GM23338 (cell line): ENCODE measurements at regions not wholly inside any gene's neighbourhood (a gene's known extent, or its start where the extent isn't known, plus 50 kb on each side); places are given as distances from the start of the nearest gene placed in this dataset.
A peak's percentile ranks its signal among the peaks of the same experiment; 100 is the strongest.

ENCODE experiments used
- ATAC-seq: fragments of 200-7000 bp; cut with Tn5 transposase; 3 replicates; pipeline ENCODE4 v1.9.1; 2020
- DNase-seq: peaks from one replicate; pipeline ENCODE4 v3.0.0-alpha.2; 2015; ENCODE audit warnings: low spot score
- H2AFZ ChIP-seq: fragments of 200-600 bp; sonication (generic); 2 replicates; pipeline ENCODE4 v1.8.0; 2016; ENCODE audit warnings: antibody characterized with exemption, mild to moderate bottlenecking, moderate library complexity
- H3F3A ChIP-seq: fragments of 200-600 bp; sonication (generic); replicated peaks from 2 replicates; pipeline ENCODE4 v1.8.0; 2017; ENCODE audit warnings: antibody characterized with exemption, mixed run types, low read depth
- H3K27ac ChIP-seq: fragments of 200-600 bp; sonication (generic); 2 replicates; pipeline ENCODE4 v1.6.1; 2016; ENCODE audit warnings: low read depth
- H3K27me3 ChIP-seq: fragments of 200-600 bp; sonication (generic); 2 replicates; pipeline ENCODE4 v1.8.0; 2016; ENCODE audit warnings: mild to moderate bottlenecking, mixed run types, moderate library complexity; ENCODE audit not compliant: insufficient read depth
- H3K36me3 ChIP-seq: fragments of 200-600 bp; sonication (generic); 2 replicates; pipeline ENCODE4 v1.8.0; 2016; ENCODE audit warnings: mild to moderate bottlenecking; ENCODE audit not compliant: insufficient read depth
- H3K4me1 ChIP-seq: fragments of 200-600 bp; sonication (generic); 2 replicates; pipeline ENCODE4 v1.8.0; 2016; ENCODE audit warnings: mild to moderate bottlenecking, moderate library complexity; ENCODE audit not compliant: insufficient read depth
- H3K4me2 ChIP-seq: fragments of 200-600 bp; sonication (generic); 2 replicates; pipeline ENCODE4 v1.7.1; 2017; ENCODE audit warnings: mixed run types
- H3K4me3 ChIP-seq: fragments of 200-600 bp; sonication (generic); 2 replicates; pipeline ENCODE4 v1.6.1; 2016; ENCODE audit warnings: mixed run types
- H3K79me2 ChIP-seq: fragments of 200-600 bp; sonication (generic); replicated peaks from 2 replicates; pipeline ENCODE4 v1.8.0; 2017; ENCODE audit warnings: mild to moderate bottlenecking; ENCODE audit not compliant: insufficient read depth
- H3K9me2 ChIP-seq: fragments of 200-600 bp; sonication (generic); 2 replicates; pipeline ENCODE4 v1.8.0; 2017; ENCODE audit not compliant: insufficient read depth
- H4K20me1 ChIP-seq: fragments of 200-600 bp; sonication (generic); replicated peaks from 2 replicates; pipeline ENCODE4 v1.8.0; 2017; ENCODE audit warnings: mild to moderate bottlenecking; ENCODE audit not compliant: insufficient read depth
- H3K27ac Mint-ChIP-seq: 2 replicates; pipeline ENCODE4 v1.8.0; 2020; ENCODE audit warnings: inconsistent platforms, mild to moderate bottlenecking, moderate library complexity, mixed read lengths
- H3K27me3 Mint-ChIP-seq: 3 replicates; pipeline ENCODE4 v1.8.0; 2022; ENCODE audit warnings: low read depth, mild to moderate bottlenecking, moderate library complexity, mixed read lengths, inconsistent platforms; ENCODE audit not compliant: insufficient read depth, poor library complexity
- H3K36me3 Mint-ChIP-seq: 3 replicates; pipeline ENCODE4 v1.8.0; 2021; ENCODE audit warnings: low read depth, mild to moderate bottlenecking, inconsistent platforms, moderate library complexity, mixed read lengths
- H3K4me1 Mint-ChIP-seq: 3 replicates; pipeline ENCODE4 v1.8.0; 2020; ENCODE audit warnings: mild to moderate bottlenecking, inconsistent platforms, mixed read lengths
- H3K4me3 Mint-ChIP-seq: 3 replicates; pipeline ENCODE4 v1.8.0; 2021; ENCODE audit warnings: moderate library complexity, mild to moderate bottlenecking, inconsistent platforms, mixed read lengths
- H3K9me3 Mint-ChIP-seq: 3 replicates; pipeline ENCODE4 v1.8.0; 2020; ENCODE audit warnings: moderate library complexity, mild to moderate bottlenecking, inconsistent platforms, mixed read lengths
- CREB1 ChIP-seq: fragments of 250-450 bp; sonication (Bioruptor Pico); IDR thresholded peaks from 2 replicates; pipeline ENCODE4 v1.5.0; 2020; ENCODE audit warnings: low read depth, mild to moderate bottlenecking, moderate library complexity
- CTCF ChIP-seq, 2 experiments: fragments of 200-600 bp in 1 of 2; sonication (generic) in 1 of 2; conservative IDR thresholded peaks; 2 replicates each; pipeline versions ENCODE4 v1.5.1 to v1.6.1; 2016 to 2017; ENCODE audit warnings: antibody characterized with exemption in 2 of 2, low read depth in 2 of 2, mild to moderate bottlenecking in 2 of 2, moderate library complexity in 1 of 2
- ETS1 ChIP-seq: IDR thresholded peaks from 2 replicates; pipeline ENCODE4 v1.6.1; 2016; ENCODE audit warnings: antibody characterized with exemption
- EZH2phosphoT487 ChIP-seq: fragments of 200-600 bp; sonication (generic); IDR thresholded peaks from one replicate; pipeline ENCODE4 v1.8.1; 2018; ENCODE audit warnings: antibody characterized with exemption; ENCODE audit not compliant: unreplicated experiment
- JUNB ChIP-seq: IDR thresholded peaks from one replicate; pipeline ENCODE4 v1.6.1; 2016; ENCODE audit warnings: antibody characterized with exemption; ENCODE audit not compliant: unreplicated experiment
- NANOG ChIP-seq: IDR thresholded peaks from 2 replicates; pipeline ENCODE4 v1.6.1; 2016; ENCODE audit warnings: antibody characterized with exemption, borderline replicate concordance
- POLR2AphosphoS5 ChIP-seq: IDR thresholded peaks from 2 replicates; pipeline ENCODE4 v1.6.1; 2016; ENCODE audit warnings: antibody characterized with exemption, low read depth
- ZNF331 ChIP-seq: fragments of 250-450 bp; sonication (Bioruptor Pico); IDR thresholded peaks from 2 replicates; pipeline ENCODE4 v1.5.0; 2020; ENCODE audit warnings: low read depth, mild to moderate bottlenecking, moderate library complexity

DNA sequence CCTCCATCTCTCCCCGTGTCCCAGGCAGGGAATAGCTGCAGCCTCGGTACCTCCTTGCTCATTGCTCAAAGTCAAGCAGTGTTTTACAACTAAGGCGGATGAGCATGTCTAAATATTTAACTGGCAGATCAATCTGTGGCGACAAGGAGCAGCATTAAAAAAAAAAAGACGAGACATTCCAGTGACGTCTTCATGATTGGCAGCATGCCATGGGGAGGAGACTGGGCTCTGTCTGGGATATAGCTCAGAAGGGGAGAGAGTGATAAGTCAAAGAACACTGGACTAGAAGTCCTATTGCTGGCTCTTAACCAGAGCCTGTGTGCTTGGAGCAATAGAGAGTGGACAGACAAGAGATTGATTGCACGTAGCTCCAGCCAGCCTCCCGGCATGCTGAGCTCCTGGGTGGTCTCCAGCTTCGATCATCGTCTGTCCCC is 287.5 kb upstream of the PODXL start:
- DNase-seq = no peak
- Histone ChIP-seq H3K4me1 (no peaks in the 10 kb centered on the region), H3F3A (no peaks in the 10 kb centered on the region), H3K4me2 (no peak overlapping the region), H3K9me2 (0 out of 2 replicates have a peak, but pooled peaks cover 2% of the 10 kb centered on the region), H3K4me3 (no peak overlapping the region), H3K79me2 (no peaks in the 10 kb centered on the region), H3K36me3 (no peaks in the 10 kb centered on the region), H3K27me3 (no peaks in the 10 kb centered on the region), H4K20me1 (no peaks in the 10 kb centered on the region), H3K27ac (no peak overlapping the region), H2AFZ (peak overlapping the region; percentile 18; the same call in 1 of the 2 replicates)
- Mint-ChIP-seq H3K4me1 (no peaks in the 10 kb centered on the region), H3K9me3 (no peaks in the 10 kb centered on the region), H3K27ac (no peak overlapping the region), H3K36me3 (no peaks in the 10 kb centered on the region), H3K4me3 (no peak overlapping the region), H3K27me3 (peaks cover 3% of the 10 kb centered on the region)
- TF ChIP-seq NANOG (no peak), ZNF331 (CRISPR knock-in tag) (no peak), CREB1 (no peak), POLR2AphosphoS5 (no peak), ETS1 (no peak), JUNB (no peak)
- no peak for ATAC-seq

DNA sequence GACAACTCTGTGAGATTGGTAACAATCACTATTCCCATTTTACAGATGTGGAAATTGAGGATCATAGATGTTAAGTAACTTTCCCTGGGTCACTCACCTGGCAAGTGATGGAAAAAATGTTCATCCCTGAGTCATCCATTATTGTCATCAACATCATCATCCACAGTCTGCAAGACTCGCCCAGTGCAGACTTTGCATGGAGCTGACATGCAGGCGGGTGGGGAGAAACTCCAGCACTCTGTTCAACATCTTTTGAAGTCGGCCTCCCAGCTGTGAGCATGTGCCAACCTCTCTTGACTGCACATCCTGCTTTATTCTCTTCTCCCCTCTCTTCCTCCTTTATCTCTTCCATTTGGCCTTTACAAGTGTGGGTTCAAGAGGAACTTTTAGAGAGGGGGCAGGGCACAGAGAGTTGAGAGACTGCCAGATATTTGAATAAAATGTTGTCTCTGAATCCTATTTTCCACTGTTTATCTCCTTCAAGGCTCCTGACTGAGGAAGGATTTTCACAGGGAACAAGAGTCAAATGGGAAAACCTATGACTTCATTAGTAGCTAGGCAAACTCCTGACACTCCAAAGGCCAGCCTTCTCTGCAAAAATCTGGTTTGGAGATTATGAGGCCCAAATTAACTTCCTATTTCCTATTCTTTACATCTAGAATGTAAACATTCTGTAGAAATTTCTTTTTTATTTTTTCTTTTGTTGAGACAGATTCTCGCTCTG is 283.7 kb upstream of the PODXL start:
- TF ChIP-seq POLR2AphosphoS5 = no peak
- no peak for TF ChIP-seq NANOG
- DNase-seq = no peak
- Histone ChIP-seq H3K36me3 (no peaks in the 10 kb centered on the region), H2AFZ (peak overlapping the region; percentile 72; the same call in 1 of the 2 replicates), H3K27me3 (no peaks in the 10 kb centered on the region), H4K20me1 (no peaks in the 10 kb centered on the region), H3K79me2 (no peaks in the 10 kb centered on the region), H3K4me3 (no peak overlapping the region), H3F3A (no peaks in the 10 kb centered on the region), H3K4me1 (no peaks in the 10 kb centered on the region), H3K9me2 (0 out of 2 replicates have a peak, but pooled peaks cover 2% of the 10 kb centered on the region), H3K27ac (no peak overlapping the region), H3K4me2 (no peak overlapping the region)
- no peaks in the 10 kb centered on the region for H3K9me3 Mint-ChIP-seq
- H3K27ac Mint-ChIP-seq = no peak overlapping the region
- no peak for ATAC-seq
- no peaks in the 10 kb centered on the region for H3K4me1 Mint-ChIP-seq
- H3K4me3 Mint-ChIP-seq = no peak overlapping the region
- H3K36me3 Mint-ChIP-seq = no peaks in the 10 kb centered on the region
- H3K27me3 Mint-ChIP-seq = peaks cover 7% of the 10 kb centered on the region

GRCh38 chr7:131836733-131837132 is 280.3 kb upstream of the PODXL start:
- no peaks in the 10 kb centered on the region for H3K79me2 ChIP-seq
- Mint-ChIP-seq H3K27ac (no peak overlapping the region), H3K36me3 (no peaks in the 10 kb centered on the region), H3K4me1 (peaks cover 3% of the 10 kb centered on the region; the same call in 1 of the 3 replicates), H3K4me3 (no peak overlapping the region), H3K27me3 (peaks cover 6% of the 10 kb centered on the region), H3K9me3 (no peaks in the 10 kb centered on the region)
- no peaks in the 10 kb centered on the region for H3K36me3 ChIP-seq
- DNase-seq (peak; percentile 71), ATAC-seq (peak; percentile 98)
- no peak overlapping the region for H2AFZ ChIP-seq
- no peak overlapping the region for H3K27ac ChIP-seq
- no peaks in the 10 kb centered on the region for H3F3A ChIP-seq
- no peaks in the 10 kb centered on the region for H4K20me1 ChIP-seq
- no peaks in the 10 kb centered on the region for H3K27me3 ChIP-seq
- H3K4me1 ChIP-seq = no peaks in the 10 kb centered on the region
- no peak overlapping the region for H3K4me3 ChIP-seq
- no peak overlapping the region for H3K4me2 ChIP-seq
- H3K9me2 ChIP-seq = 0 out of 2 replicates have a peak, but pooled peaks cover 2% of the 10 kb centered on the region
- TF ChIP-seq CTCF (conservative IDR thresholded peaks at IDR 0.05; ENCODE audit: low read depth in 2 of 2) (peak; percentile 61 to 80), EZH2phosphoT487 (no peak)
